HuH-7.5 (cell line): ENCODE measurements at regions not wholly inside any gene's neighbourhood (a gene's known extent, or its start where the extent isn't known, plus 50 kb on each side); places are given as distances from the start of the nearest gene placed in this dataset.
"Not testable (repeated sequence)": the region's sequence is repeated elsewhere in the genome, so short reads cannot be mapped to it uniquely, and the experiment has no call there.

ENCODE experiments used
- DNase-seq: peaks from one replicate; pipeline ENCODE4 v3.0.0; 2011; ENCODE audit warnings: low spot score

DNA sequence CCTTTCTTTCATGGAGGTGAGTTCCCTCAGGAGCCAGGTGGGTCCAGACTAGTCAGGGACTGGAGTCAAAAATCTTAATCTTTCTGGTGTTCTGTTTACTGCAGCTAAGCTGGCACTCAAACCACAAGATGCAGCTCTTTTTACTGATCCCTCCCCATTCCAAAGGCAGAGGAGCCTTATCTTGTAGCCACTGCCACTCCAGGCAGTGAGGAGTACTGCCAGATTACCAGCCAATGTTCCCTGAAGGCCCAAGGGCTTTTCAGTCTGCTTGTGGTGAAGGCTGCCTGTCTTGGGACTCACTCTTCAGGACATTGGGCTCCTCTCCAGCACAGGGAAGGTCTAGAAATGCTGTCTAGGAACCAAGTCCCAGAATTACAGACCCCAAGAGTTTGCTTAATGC is 490.4 kb upstream of the ADGRB3 start:
- DNase-seq = no peak

DNA sequence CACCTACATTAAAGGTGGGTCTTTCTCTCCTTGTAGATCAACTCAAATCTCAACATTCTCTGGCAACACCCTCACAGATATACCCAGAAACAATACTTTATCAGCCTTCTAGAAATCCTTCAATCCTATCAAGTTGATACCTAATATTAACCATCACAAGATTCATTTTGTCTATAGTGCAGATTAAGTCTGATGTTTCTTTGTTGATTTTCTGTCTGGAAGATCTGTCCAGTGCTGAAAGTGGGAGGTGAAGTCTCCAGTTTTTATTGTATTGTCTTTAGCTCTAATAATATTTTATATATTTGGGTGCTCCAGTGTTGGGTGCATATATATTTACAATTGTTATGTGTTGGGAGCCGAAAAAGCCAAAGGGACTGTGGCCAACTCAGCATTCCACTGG is 493.9 kb upstream of the ADGRB3 start:
- no peak for DNase-seq

DNA sequence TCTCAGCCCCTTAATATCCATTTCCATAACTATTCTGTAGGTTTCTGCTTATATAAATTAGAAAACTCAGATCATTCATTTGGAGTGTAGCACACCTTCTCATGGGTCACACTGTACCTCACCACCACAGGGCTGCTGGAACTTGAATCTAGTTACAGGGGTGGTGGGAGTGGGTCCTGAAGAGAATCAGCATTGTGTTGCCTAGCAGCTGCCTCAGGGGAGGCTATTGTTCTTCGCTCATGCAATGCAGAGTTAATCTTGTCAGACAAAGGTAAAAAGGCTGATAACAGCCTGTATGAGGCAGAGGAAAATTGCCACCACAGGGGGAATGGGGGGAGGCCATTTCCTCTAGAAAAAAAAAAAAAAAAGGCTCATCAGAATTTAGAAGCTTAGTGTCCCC is 496.0 kb upstream of the ADGRB3 start:
- no peak for DNase-seq

DNA sequence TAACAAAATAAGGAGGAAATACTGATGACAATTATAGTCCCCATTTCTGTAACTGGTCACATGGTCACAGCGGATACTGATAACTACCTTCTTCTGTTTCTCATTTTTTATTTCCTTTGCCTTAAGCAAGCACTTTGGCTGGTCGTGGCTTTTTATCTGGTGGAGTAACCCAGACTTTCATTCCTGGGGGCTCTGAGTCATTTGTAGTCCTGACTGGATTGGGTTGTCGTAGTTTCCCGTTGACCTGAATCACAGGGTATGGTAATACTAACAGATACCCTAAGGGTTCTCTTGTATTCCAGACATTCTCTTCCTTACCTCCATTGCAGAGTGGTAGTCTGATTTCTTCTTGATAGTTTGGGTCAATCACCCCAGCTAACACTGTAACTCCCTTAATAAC is 500.3 kb upstream of the ADGRB3 start:
- no peak for DNase-seq

DNA sequence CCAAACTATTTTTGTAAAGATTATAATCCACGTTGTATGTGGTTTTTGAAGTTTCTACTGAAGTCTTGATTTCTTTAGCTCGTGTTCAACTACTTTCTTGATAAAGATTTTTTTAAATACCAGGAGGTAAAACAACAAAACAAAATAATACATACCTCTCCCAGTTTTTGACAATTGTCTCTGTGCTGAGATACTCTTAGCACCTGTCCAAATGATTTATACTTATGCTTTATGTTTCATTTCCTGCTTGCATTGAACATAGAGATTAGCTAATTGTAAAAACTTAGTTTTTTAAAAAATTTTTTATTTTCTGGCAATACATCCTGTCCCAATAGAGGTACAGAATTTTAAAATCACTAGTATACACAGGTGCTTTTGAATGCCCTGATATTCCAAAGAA is 506.9 kb upstream of the ADGRB3 start:
- no peak for DNase-seq

- no peak for DNase-seq
These were observed 508.0 kb upstream of the ADGRB3 start for GRCh38 chr6:68127074-68127473.

DNA sequence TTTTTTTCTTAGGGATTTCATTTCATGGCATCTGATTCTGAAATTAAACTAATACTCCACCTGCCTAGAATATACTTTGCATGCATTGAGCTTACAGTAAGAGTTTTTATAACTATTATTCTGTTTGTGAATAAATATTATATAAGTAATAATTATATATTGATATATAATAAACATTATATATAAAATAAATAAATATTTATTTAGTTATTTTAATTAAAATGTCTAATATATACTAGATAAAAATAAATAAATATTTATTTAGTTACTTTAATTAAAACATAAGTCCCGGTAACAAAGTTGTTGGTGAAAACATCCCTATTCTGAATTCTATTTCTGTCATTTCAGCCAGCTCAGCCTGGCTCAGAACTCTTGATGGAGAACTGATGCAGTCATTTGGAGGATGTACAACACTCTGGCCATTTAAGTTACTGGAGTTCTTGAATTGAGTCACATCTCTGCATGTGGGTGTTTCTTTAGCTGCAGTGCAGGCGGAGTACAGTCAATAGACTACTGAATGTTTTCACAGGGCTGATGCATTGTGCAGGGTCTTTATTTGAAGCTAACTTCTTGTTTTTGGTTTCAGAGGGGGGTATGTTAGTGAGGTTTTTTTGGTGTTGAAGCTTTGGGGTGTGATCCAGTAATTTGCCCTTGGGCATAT is 508.9 kb upstream of the ADGRB3 start:
- no peak for DNase-seq

DNA sequence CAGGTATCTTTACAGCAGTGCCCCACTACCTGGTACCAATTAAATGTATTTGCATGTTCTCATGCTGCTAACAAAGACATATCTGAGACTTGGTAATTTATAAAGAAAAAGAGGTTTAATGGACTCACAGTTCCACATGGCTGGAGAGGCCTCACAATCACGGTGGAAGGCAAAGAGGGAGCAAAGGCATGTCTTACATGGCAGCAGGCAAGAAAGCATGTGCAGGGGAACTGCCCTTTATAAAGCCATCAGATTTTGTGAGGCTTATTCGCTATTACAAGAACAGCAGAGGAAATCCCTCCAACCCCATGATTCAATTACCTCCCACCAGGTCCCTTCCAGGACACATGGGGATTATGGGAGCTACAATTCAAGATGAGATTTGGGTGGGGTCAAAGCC is 512.1 kb upstream of the ADGRB3 start:
- not testable (repeated sequence) for DNase-seq

DNA sequence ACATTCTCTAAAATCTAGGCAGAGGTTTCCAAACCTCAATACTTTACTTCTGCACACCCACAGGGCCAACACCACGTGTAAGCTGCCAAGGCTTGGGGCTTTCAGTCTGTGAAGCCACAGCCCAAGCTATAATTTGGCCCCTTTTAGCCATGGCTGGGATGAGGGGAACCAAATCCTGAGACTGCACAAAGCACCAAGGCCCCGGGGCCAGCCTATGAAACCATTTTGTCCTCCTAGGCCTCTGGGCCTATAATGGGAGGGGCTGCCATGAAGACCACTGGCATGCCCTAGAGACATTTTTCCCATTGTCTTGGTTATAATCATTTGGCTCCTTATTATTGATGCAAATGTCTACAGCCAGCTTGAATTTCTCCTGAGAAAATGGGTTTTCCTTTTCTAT is 513.0 kb upstream of the ADGRB3 start:
- DNase-seq = no peak

DNA sequence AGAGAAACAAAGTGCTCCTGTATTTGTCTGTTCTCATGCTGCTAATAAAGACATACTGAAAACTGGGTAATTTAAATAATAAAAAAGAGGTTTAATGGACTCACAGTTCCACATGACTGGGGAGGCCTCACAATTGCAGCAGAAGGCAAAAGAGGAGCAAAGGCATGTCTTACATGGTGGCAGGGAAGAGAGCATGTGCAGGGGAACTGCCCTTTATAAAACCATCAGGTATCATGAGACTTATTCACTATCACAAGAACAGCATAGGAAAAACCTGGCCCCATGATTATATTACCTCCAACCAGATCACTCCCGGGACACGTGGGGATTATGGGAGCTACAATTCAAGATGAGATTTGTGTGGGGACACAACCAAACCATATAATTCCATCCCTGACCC is 514.1 kb upstream of the ADGRB3 start:
- not testable (repeated sequence) for DNase-seq

- no peak for DNase-seq
These were observed 520.5 kb upstream of the ADGRB3 start for GRCh38 chr6:68114463-68115047.

GRCh38 chr6:68108233-68108835 is 526.7 kb upstream of the ADGRB3 start:
- DNase-seq = no peak

DNA sequence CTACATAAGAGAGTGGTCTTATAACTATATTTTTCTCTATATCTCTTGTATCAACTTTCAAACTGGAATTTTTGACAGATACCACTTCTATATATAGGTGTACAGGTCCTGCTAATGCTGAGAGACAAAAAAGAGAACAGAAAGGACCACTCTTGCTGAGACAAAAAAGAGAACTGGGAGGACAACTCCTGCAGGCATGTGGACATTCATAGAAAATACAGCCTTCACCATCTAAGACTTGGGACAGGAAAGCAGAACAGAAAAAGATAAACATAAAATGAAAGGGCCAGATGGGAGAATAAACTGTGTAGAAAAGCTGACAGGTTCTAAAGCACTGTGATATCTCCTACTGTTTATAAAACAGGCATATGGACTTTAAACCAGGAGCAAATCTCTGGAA is 541.0 kb upstream of the ADGRB3 start:
- DNase-seq = no peak

DNA sequence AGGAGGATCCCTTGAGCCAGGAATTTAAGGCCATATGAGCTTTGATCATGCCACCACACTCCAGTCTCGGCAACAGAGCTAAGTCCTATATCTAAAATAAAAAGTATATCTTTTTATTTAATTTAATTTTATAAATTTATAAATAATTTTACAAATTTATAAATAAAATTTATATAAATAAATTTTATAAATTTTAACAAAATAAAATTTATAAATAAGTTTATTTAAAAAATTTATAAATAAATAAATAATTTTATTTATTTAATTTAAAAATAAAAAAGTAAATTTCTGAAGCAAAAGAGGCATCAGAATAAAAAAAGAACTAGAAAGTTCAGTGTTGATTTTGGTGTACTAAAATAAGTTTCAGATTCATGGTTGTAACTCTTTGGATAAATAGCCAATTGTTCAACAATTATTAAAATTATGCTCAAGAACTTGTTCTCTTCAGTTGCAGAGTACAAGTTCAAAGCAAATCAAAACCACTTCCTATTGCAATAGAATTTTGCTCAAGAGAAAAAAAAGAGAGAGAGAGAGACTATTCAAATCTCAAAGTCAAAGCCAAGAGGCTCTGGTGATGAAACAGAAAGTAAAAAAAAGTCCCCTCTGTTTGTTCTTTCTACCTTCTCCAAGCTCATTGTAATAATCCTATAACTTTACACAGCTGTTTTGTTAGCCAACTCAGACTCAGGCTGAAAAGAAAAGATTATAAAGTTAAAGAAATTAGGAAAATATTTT is 547.5 kb upstream of the ADGRB3 start:
- no peak for DNase-seq

DNA sequence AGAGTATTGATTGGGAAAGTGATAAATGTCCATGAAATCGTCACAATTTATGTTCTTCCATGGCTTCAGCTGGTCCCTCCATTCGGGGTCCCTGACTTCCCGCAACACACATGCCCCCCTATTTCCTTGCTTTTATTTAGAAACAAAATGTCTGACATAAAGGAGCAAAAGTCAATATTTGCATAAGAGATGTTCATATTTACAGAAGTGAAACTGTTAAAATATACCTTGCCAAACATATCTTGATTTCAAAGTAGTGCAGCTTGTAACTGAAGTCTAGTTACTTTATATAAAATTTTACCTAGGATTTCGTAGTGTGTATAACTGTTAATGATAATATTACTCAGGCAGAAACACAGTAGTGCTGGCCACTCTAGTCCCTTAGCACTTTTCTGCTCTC is 548.9 kb upstream of the ADGRB3 start:
- DNase-seq = no peak

DNA sequence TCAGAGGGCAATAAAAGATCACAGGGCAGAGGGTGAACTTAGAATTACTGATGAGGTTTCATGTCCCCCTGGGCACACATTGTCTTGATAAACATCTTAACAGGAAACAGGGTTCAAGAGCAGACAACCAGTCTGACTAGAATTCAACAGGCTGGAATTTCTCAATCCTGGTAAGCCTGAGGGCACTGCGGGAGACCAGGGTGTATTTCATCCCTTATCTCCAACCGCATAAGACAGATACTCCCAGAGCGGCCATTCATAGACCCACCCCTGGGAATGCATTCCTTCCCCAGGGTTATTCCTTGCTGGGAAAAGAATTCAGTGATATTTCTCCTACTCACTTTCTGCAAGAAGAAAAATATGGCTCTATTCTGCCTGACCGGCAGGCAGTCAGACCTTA is 549.5 kb upstream of the ADGRB3 start:
- DNase-seq = not testable (repeated sequence)

GRCh38 chr6:68082086-68082485 is 553.0 kb upstream of the ADGRB3 start:
- DNase-seq = no peak

- no peak for DNase-seq
These were observed 555.0 kb upstream of the ADGRB3 start for GRCh38 chr6:68080074-68080473.

GRCh38 chr6:68077661-68078060 is 557.4 kb upstream of the ADGRB3 start:
- DNase-seq = no peak

GRCh38 chr6:68071740-68072139 is 563.3 kb upstream of the ADGRB3 start:
- DNase-seq = no peak

DNA sequence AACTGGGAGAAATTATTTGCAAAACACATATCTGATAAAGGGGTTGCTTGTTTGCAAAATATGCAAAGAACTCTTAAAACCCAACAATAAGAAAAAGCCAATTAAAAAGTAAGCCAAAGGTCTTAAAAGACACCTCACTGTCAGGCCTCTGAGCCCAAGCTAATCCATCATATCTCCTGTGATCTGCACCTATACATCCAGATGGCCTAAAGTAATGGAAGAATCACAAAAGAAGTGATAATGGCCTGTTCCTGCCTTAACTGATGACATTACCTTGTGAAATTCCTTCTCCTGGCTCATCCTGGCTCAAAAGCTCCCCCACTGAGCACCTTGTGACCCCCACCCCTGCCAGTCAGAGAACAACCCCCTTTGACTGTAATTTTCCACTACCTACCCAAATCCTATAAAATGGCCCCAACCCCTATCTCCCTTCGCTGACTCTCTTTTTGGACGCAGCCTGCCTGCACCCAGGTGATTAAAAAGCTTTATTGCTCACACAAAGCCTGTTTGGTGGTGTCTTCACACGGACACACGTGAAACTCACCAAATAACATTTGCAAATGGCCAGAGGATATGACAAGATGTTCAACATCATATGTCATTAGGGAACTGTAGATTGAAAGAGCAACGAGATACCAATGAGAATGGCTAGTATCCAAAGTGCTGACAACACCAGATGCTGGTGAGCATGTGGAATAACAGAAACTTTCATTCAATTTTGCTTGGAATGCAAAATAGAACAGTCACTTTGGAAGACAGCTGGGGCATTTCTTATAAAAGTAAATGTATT is 565.0 kb upstream of the ADGRB3 start:
- no peak for DNase-seq

DNA sequence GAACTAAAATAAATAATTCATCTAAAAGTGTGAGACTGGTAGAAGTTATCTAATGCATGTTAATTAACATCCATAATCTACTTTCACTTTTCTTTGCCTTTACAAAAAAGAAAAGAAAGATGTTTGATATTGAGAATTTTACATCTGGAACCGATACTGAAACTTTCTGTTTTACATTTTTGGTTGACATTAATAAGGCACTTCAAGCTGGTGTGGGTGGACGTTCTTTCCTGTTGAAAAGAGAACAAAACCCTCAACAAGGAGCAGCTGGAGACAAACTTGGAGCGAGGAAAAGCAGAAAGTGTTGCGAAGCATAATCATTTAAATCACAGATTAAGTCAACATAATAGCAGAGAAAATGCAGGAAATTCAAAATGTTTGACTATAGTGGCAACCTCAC is 575.2 kb upstream of the ADGRB3 start:
- DNase-seq = no peak
